Ascending aorta (tissue), 2 donors: ENCODE measurements at regions not wholly inside any gene's neighbourhood (a gene's known extent, or its start where the extent isn't known, plus 50 kb on each side); places are given as distances from the start of the nearest gene placed in this dataset.

ENCODE experiments used
- DNase-seq, 2 donors: peaks; one replicate each; pipeline ENCODE4 v3.0.0-alpha.2; 2019; ENCODE audit warnings: low spot score in 2 of 2
- H3K27ac ChIP-seq, 2 donors: fragments of 200-600 bp; sonication (generic); one replicate each; pipeline ENCODE4 v1.5.1; 2016 to 2017; ENCODE audit warnings: mild to moderate bottlenecking in 1 of 2
- H3K27me3 ChIP-seq: fragments of 200-600 bp; sonication (generic); one replicate; pipeline ENCODE4 v1.5.1; 2017
- H3K36me3 ChIP-seq, 2 donors: fragments of 200-600 bp; sonication (generic); one replicate each; pipeline ENCODE4 v1.5.1; 2016
- H3K4me1 ChIP-seq, 2 donors: fragments of 200-600 bp; sonication (generic); one replicate each; pipeline ENCODE4 v1.5.1; 2016 to 2017; ENCODE audit warnings: mild to moderate bottlenecking in 1 of 2
- H3K4me3 ChIP-seq, 2 donors: fragments of 200-600 bp; sonication (generic); one replicate each; pipeline ENCODE4 v1.5.1; 2016 to 2017; ENCODE audit warnings: mild to moderate bottlenecking in 1 of 2
- H3K9me3 ChIP-seq, 2 donors: fragments of 200-600 bp; sonication (generic); one replicate each; pipeline ENCODE4 v1.5.1; 2016
- CTCF ChIP-seq, 3 experiments: fragments of 200-600 bp in 2 of 3; fragments of 450-650 bp in 1 of 3; sonication (generic) in 2 of 3; IDR thresholded peaks; one replicate each; pipeline ENCODE4 v1.5.1; 2016 to 2019; ENCODE audit warnings: antibody characterized with exemption in 3 of 3, mild to moderate bottlenecking in 1 of 3, moderate library complexity in 1 of 3
- intact Hi-C: fragments of 100-400 bp; cut with DNase I; formaldehyde crosslinking; loops from one replicate; pipeline ENCODE4 v1.15.1; 2023

GRCh38 chr17:13353590-13353989, 248.1 kb downstream of the HS3ST3A1 start:
- Histone ChIP-seq H3K27me3 (no peaks in the 10 kb centered on the region), H3K27ac (no peak overlapping the region), H3K4me3 (no peak overlapping the region), H3K9me3 (no peaks in the 10 kb centered on the region), H3K36me3 (no peaks in the 10 kb centered on the region), H3K4me1 (no peaks in the 10 kb centered on the region)
- intact Hi-C loops, result no loop called here
- TF ChIP-seq CTCF (IDR thresholded peaks at IDR 0.05), result no peak
- DNase-seq, result no peak

- intact Hi-C loops, result no loop called here
- no peak overlapping the region for H3K4me3 ChIP-seq
- H3K4me1 ChIP-seq, result no peaks in the 10 kb centered on the region
- no peak for DNase-seq
- no peak for TF ChIP-seq CTCF (IDR thresholded peaks at IDR 0.05)
- no peak overlapping the region for H3K27ac ChIP-seq
- H3K27me3 ChIP-seq, result no peaks in the 10 kb centered on the region
- H3K36me3 ChIP-seq, result no peaks in the 10 kb centered on the region
- no peaks in the 10 kb centered on the region for H3K9me3 ChIP-seq
Observed at GRCh38 chr17:13352747-13353415, 248.8 kb downstream of the HS3ST3A1 start.

GRCh38 chr17:13351046-13351445, 250.7 kb downstream of the HS3ST3A1 start:
- intact Hi-C loops, result no loop called here
- Histone ChIP-seq H3K27ac (no peak overlapping the region), H3K27me3 (no peaks in the 10 kb centered on the region), H3K36me3 (no peaks in the 10 kb centered on the region), H3K4me3 (no peak overlapping the region), H3K9me3 (no peaks in the 10 kb centered on the region), H3K4me1 (no peaks in the 10 kb centered on the region)
- DNase-seq, result no peak
- no peak for TF ChIP-seq CTCF (IDR thresholded peaks at IDR 0.05)

GRCh38 chr17:13350466-13350865, 251.3 kb downstream of the HS3ST3A1 start:
- Histone ChIP-seq H3K4me3 (no peak overlapping the region), H3K27ac (no peak overlapping the region), H3K9me3 (no peaks in the 10 kb centered on the region), H3K36me3 (no peaks in the 10 kb centered on the region), H3K4me1 (no peaks in the 10 kb centered on the region), H3K27me3 (no peaks in the 10 kb centered on the region)
- intact Hi-C loops, result no loop called here
- DNase-seq, result no peak
- TF ChIP-seq CTCF (IDR thresholded peaks at IDR 0.05), result no peak

GRCh38 chr17:13346996-13347762, 254.6 kb downstream of the HS3ST3A1 start:
- intact Hi-C loops, result no loop called here
- H3K27ac ChIP-seq, result no peak overlapping the region
- no peaks in the 10 kb centered on the region for H3K36me3 ChIP-seq
- no peaks in the 10 kb centered on the region for H3K9me3 ChIP-seq
- no peaks in the 10 kb centered on the region for H3K27me3 ChIP-seq
- no peak for DNase-seq
- TF ChIP-seq CTCF (IDR thresholded peaks at IDR 0.05), result no peak
- no peak overlapping the region for H3K4me3 ChIP-seq
- no peaks in the 10 kb centered on the region for H3K4me1 ChIP-seq
